ENCODE measurements at regions not wholly inside any gene's neighbourhood (a gene's known extent, or its start where the extent isn't known, plus 50 kb on each side); places are given as distances from the start of the nearest gene placed in this dataset.

DNA sequence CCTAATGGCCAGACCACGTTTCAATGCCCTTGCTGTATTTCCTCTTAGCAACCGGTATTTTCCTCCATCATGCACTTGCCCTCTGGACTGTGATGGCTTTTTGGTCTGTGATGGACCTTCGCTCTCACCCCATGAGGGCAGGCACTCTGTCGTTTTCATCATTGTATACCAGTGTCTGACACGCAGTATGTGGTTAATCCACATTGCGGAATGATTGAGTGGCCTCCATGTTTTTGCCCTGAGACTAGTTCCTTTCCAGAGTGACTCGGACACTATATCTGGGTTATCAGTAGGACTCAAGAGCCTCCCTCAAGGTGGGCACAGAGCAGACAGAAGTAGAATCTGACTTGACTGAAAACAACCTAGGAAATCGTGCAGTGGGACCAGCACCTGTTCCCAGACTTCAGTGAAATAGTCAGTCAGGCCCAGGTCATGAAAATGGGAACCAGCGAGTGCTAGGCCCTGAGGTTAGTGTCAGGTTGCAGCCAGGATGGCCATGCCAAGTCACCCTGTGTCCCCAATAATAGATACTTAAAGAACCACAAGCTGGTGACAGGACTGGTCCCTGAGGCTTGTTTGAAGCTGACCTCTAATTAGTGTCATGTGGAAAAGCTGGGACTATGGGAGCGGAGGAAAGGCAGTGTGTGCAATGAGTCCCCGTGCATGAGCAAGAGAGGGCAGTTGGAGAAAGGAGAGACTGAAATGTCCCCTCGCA is 464.7 kb downstream of the INSC start:
- intact Hi-C loops (cut with DNase I; ENCODE audit: low total_unique reads) = no loop called here
- DNase-seq = no peak
- H3K4me1 ChIP-seq = no peaks in the 10 kb centered on the region
- WGBS, 2 donors = 88 to 93% methylated on average over 11 to 12 of the region's 12 CpGs
- H3K4me3 ChIP-seq = no peak overlapping the region
- H3K36me3 ChIP-seq (ENCODE audit: low read depth, missing control alignments) = no peaks in the 10 kb centered on the region
- no peak overlapping the region for H3K27ac ChIP-seq
- no peaks in the 10 kb centered on the region for H3K9me3 ChIP-seq
- H3K27me3 ChIP-seq = no peaks in the 10 kb centered on the region
- TF ChIP-seq, protein P1, sequence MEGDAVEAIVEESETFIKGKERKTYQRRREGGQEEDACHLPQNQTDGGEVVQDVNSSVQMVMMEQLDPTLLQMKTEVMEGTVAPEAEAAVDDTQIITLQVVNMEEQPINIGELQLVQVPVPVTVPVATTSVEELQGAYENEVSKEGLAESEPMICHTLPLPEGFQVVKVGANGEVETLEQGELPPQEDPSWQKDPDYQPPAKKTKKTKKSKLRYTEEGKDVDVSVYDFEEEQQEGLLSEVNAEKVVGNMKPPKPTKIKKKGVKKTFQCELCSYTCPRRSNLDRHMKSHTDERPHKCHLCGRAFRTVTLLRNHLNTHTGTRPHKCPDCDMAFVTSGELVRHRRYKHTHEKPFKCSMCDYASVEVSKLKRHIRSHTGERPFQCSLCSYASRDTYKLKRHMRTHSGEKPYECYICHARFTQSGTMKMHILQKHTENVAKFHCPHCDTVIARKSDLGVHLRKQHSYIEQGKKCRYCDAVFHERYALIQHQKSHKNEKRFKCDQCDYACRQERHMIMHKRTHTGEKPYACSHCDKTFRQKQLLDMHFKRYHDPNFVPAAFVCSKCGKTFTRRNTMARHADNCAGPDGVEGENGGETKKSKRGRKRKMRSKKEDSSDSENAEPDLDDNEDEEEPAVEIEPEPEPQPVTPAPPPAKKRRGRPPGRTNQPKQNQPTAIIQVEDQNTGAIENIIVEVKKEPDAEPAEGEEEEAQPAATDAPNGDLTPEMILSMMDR (IDR thresholded peaks at IDR 0.05) = no peak
- TF ChIP-seq POLR2A (IDR thresholded peaks at IDR 0.05) = no peak

DNA sequence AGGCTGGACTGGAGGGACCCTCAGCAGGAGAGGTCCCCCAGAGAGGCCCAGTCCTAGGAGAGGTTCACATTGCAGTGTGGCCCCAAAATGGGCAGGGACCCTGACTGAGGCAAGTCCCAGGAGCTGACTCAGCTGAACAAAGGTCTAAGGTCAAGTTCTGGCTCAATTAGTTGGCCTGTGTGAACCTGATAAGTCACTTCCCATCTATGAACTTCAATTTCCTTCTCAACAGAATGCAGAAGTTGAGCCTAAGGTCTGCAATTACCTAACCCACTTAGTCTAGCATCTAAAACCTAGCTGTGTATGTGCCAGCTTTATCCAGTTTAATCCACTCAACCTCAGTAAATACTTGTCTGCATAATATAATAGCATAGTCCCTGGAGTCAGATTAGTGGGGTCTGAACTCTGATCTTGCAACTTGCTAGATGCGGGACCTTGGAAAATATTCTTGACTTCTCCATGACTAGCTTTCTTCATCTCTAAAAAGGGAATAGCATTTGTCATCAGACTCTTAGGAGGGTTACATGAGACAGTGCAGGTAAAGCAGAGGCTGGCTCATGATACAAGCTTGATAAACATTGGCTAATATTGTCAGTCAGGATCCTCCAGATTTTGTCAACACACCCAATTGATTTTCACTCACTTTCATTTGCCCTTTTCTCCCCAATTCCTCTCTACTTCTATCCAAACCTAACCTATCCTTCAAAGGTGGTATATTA is 465.5 kb downstream of the INSC start:
- WGBS, 2 donors = 88 to 100% methylated on average over 1 of the region's 1 CpG
- Histone ChIP-seq H3K9me3 (no peaks in the 10 kb centered on the region), H3K4me3 (no peak overlapping the region), H3K4me1 (no peaks in the 10 kb centered on the region), H3K27me3 (no peaks in the 10 kb centered on the region), H3K36me3 (ENCODE audit: low read depth, missing control alignments) (no peaks in the 10 kb centered on the region), H3K27ac (no peak overlapping the region)
- no peak for DNase-seq
- TF ChIP-seq, protein P1 (IDR thresholded peaks at IDR 0.05) = no peak
- no peak for TF ChIP-seq POLR2A (IDR thresholded peaks at IDR 0.05)
- intact Hi-C loops (cut with DNase I; ENCODE audit: low total_unique reads) = no loop called here

DNA sequence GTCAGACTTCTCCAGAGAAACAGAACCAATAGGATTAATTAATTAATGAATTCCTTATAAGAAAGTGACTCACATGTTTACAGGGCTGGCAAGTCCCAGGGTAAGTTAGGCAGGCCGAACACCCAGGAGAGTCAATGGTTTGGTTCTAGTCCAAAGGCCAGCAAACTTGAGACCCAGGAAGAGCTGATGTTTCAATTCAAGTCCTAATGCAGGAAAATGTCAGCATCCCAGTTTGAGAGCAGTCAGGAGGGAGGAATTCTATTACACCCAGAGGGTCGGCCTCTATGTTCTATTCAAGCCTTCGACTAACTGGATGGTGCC is 466.0 kb downstream of the INSC start:
- Histone ChIP-seq H3K4me1 (no peaks in the 10 kb centered on the region), H3K9me3 (no peaks in the 10 kb centered on the region), H3K4me3 (no peak overlapping the region), H3K27me3 (no peaks in the 10 kb centered on the region), H3K36me3 (ENCODE audit: low read depth, missing control alignments) (no peaks in the 10 kb centered on the region), H3K27ac (no peak overlapping the region)
- TF ChIP-seq, protein P1 (IDR thresholded peaks at IDR 0.05) = no peak
- TF ChIP-seq POLR2A (IDR thresholded peaks at IDR 0.05) = no peak
- 91 to 94% methylated on average over 3 of the region's 3 CpGs for WGBS, 2 donors
- DNase-seq = no peak
- intact Hi-C loops (cut with DNase I; ENCODE audit: low total_unique reads) = no loop called here

DNA sequence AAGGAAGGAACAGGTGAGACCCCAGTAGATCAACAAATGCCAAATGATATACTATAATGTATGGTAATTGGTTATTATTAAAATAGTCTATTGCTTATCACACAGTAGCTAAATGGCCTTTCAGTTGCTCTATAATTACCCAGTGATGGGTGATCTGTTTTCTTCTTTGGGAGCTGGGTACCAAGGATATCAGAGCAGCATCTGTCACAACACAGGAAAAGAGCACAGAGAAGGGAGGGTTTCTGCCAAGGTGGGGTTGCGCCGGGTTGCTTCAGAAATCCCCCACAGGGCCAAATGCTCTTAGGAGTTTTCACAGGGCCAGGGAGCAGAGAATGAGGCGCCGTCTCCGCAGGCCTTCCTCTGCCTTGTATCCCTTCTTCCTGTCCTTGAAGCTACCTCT is 469.4 kb downstream of the INSC start:
- Histone ChIP-seq H3K4me1 (no peaks in the 10 kb centered on the region), H3K36me3 (ENCODE audit: low read depth, missing control alignments) (no peaks in the 10 kb centered on the region), H3K9me3 (no peaks in the 10 kb centered on the region), H3K27ac (no peak overlapping the region), H3K27me3 (no peaks in the 10 kb centered on the region), H3K4me3 (no peak overlapping the region)
- no peak for DNase-seq
- no peak for TF ChIP-seq POLR2A (IDR thresholded peaks at IDR 0.05)
- TF ChIP-seq, protein P1 (IDR thresholded peaks at IDR 0.05) = no peak
- WGBS, 2 donors = 63 to 88% methylated on average over 5 of the region's 5 CpGs
- intact Hi-C loops (cut with DNase I; ENCODE audit: low total_unique reads) = no loop called here
